Kidney (tissue), 13 donors: ENCODE measurements at regions not wholly inside any gene's neighbourhood (a gene's known extent, or its start where the extent isn't known, plus 50 kb on each side); places are given as distances from the start of the nearest gene placed in this dataset.

Source experiments
- DNase-seq, 5 donors: peaks; one replicate each; pipeline ENCODE4 v3.0.0-alpha.2; 2013 to 2020
- FAIRE-seq: peaks from 2 replicates; lab custom pipeline; 2012; peaks lifted over from hg19 to GRCh38; lab: Jason Lieb, UNC
- H3K27ac ChIP-seq, 2 donors: one replicate each; pipeline ENCODE4 v1.7.0; 2013; ENCODE audit warnings: low read depth in 2 of 2, low read length in 2 of 2, inconsistent platforms in 1 of 2
- H3K27me3 ChIP-seq: one replicate; pipeline ENCODE4 v1.7.1; 2013; ENCODE audit warnings: low read length, inconsistent platforms; ENCODE audit not compliant: control insufficient read depth, insufficient read depth
- H3K36me3 ChIP-seq, 3 donors: one replicate each; pipeline versions ENCODE4 v1.7.0 to v1.7.1; 2013; ENCODE audit warnings: low read length in 3 of 3, control low read depth in 1 of 3, inconsistent platforms in 1 of 3; ENCODE audit not compliant: insufficient read depth in 3 of 3, control insufficient read depth in 2 of 3
- H3K4me1 ChIP-seq, 3 donors: one replicate each; pipeline versions ENCODE4 v1.7.0 to v1.7.1; 2013; ENCODE audit warnings: low read length in 3 of 3, inconsistent platforms in 1 of 3, low read depth in 1 of 3; ENCODE audit not compliant: control insufficient read depth in 2 of 3, insufficient read depth in 2 of 3
- H3K4me3 ChIP-seq, 3 donors: one replicate each; pipeline versions ENCODE4 v1.7.0 to v1.8.1; 2013; ENCODE audit warnings: low read length in 3 of 3, control low read depth in 1 of 3, inconsistent platforms in 1 of 3
- H3K9ac ChIP-seq, 3 donors: one replicate each; pipeline versions ENCODE4 v1.7.0 to v1.7.1; 2013; ENCODE audit warnings: low read length in 3 of 3, control low read depth in 1 of 3, inconsistent platforms in 1 of 3
- H3K9me3 ChIP-seq, 3 donors: one replicate each; pipeline versions ENCODE4 v1.7.0 to v1.7.1; 2013; ENCODE audit warnings: low read length in 3 of 3, control low read depth in 1 of 3, inconsistent platforms in 1 of 3; ENCODE audit not compliant: control insufficient read depth in 2 of 3, insufficient read depth in 1 of 3
- CTCF ChIP-seq: IDR thresholded peaks from 3 replicates; pipeline ENCODE4 v1.5.1; 2012; ENCODE audit warnings: mild to moderate bottlenecking, moderate library complexity, borderline replicate concordance; ENCODE audit not compliant: insufficient read depth; ENCODE audit errors: extremely low read depth
- intact Hi-C: fragments of 100-400 bp; cut with DNase I; formaldehyde crosslinking; loops from one replicate; pipeline ENCODE4 v1.11.1; 2022
- donor health status: control.
- donor health status: control.
- donor health status: control.
- donor health status: control.
- donor health status: control.
- donor health status: DM: yes; HTN: yes; CAD: no.
- donor health status: Normal renal cell carcinoma (clear cell type).

- Histone ChIP-seq H3K9ac (no peak overlapping the region), H3K4me3 (no peak overlapping the region), H3K4me1 (no peaks in the 10 kb centered on the region), H3K27ac (no peak overlapping the region), H3K36me3 (no peaks in the 10 kb centered on the region), H3K9me3 (no peaks in the 10 kb centered on the region), H3K27me3 (no peaks in the 10 kb centered on the region)
- FAIRE-seq (no peak), DNase-seq (no peak)
- no peak for TF ChIP-seq CTCF
- intact Hi-C loops: no loop called here
These were observed 1137.0 kb upstream of the POU3F4 start for GRCh38 chrX:82370978-82371646.

- no peaks in the 10 kb centered on the region for H3K27me3 ChIP-seq
- no peak overlapping the region for H3K9ac ChIP-seq
- no peak for TF ChIP-seq CTCF
- H3K36me3 ChIP-seq: no peaks in the 10 kb centered on the region
- DNase-seq (no peak), FAIRE-seq (no peak)
- H3K4me1 ChIP-seq: no peaks in the 10 kb centered on the region
- no peak overlapping the region for H3K4me3 ChIP-seq
- no peak overlapping the region for H3K27ac ChIP-seq
- intact Hi-C loops: no loop called here
- no peaks in the 10 kb centered on the region for H3K9me3 ChIP-seq
These were observed 1123.7 kb upstream of the POU3F4 start for GRCh38 chrX:82384401-82384800.

- Histone ChIP-seq H3K27me3 (no peaks in the 10 kb centered on the region), H3K9ac (no peak overlapping the region), H3K4me3 (no peak overlapping the region), H3K9me3 (no peaks in the 10 kb centered on the region), H3K4me1 (no peaks in the 10 kb centered on the region), H3K36me3 (no peaks in the 10 kb centered on the region), H3K27ac (no peak overlapping the region)
- intact Hi-C loops: no loop called here
- no peak for FAIRE-seq
- no peak for DNase-seq
- no peak for TF ChIP-seq CTCF
These were observed 1095.2 kb upstream of the POU3F4 start for GRCh38 chrX:82412858-82413257.

- Histone ChIP-seq H3K9me3 (no peaks in the 10 kb centered on the region), H3K27me3 (no peaks in the 10 kb centered on the region), H3K36me3 (no peaks in the 10 kb centered on the region), H3K9ac (no peak overlapping the region), H3K27ac (no peak overlapping the region), H3K4me3 (no peak overlapping the region), H3K4me1 (no peaks in the 10 kb centered on the region)
- intact Hi-C loops: no loop called here
- no peak for FAIRE-seq
- DNase-seq: no peak
- no peak for TF ChIP-seq CTCF
These were observed 1065.8 kb upstream of the POU3F4 start for GRCh38 chrX:82442281-82442680.
